H1 (cell line): ENCODE measurements at regions not wholly inside any gene's neighbourhood (a gene's known extent, or its start where the extent isn't known, plus 50 kb on each side); places are given as distances from the start of the nearest gene placed in this dataset.

Source experiments
- CTCF ChIA-PET: fragments of 300-600 bp; sonication (Branson Sonifier 250); formaldehyde crosslinking; loops from one replicate; lab custom pipeline; 2021; ENCODE audit not compliant: partially characterized antibody; lab: Charles Lee
- POLR2A ChIA-PET: fragments of 300-600 bp; sonication (Branson Sonifier 250); formaldehyde crosslinking; loops from one replicate; lab custom pipeline; 2021; ENCODE audit warnings: inconsistent platforms; ENCODE audit not compliant: partially characterized antibody; lab: Charles Lee
- DNase-seq, 2 experiments: peaks; one replicate each; pipeline versions ENCODE4 v3.0.0 to v3.0.0-alpha.2; 2010 to 2022; ENCODE audit warnings: low spot score in 2 of 2, low read depth in 1 of 2, mixed read lengths in 1 of 2
- FAIRE-seq: peaks from 2 replicates; lab custom pipeline; 2011; peaks lifted over from hg19 to GRCh38; lab: Jason Lieb, UNC
- H2AFZ ChIP-seq: 2 replicates; pipeline ENCODE4 v1.8.1; 2012; ENCODE audit warnings: low read length, inconsistent platforms
- H2AK5ac ChIP-seq: 2 replicates; pipeline ENCODE4 v1.6.1; 2013; ENCODE audit warnings: low read depth, low read length
- H2BK120ac ChIP-seq: replicated peaks from 2 replicates; pipeline ENCODE3; 2013; ENCODE audit warnings: low read depth, low read length, inconsistent platforms
- H2BK12ac ChIP-seq: 2 replicates; pipeline ENCODE4 v1.6.1; 2013; ENCODE audit warnings: low read depth, low read length
- H2BK15ac ChIP-seq: 2 replicates; pipeline ENCODE4 v1.6.1; 2013; ENCODE audit warnings: low read length
- H2BK20ac ChIP-seq: 2 replicates; pipeline ENCODE4 v1.6.1; 2013; ENCODE audit warnings: low read length
- H2BK5ac ChIP-seq: 2 replicates; pipeline ENCODE4 v1.6.1; 2013; ENCODE audit warnings: low read depth, low read length
- H3K14ac ChIP-seq: 2 replicates; pipeline ENCODE4 v1.6.1; 2013; ENCODE audit warnings: inconsistent platforms; ENCODE audit not compliant: insufficient read length
- H3K18ac ChIP-seq: 2 replicates; pipeline ENCODE4 v1.6.1; 2013; ENCODE audit warnings: low read length; ENCODE audit errors: extremely low read depth
- H3K23ac ChIP-seq: 2 replicates; pipeline ENCODE4 v1.6.1; 2013; ENCODE audit warnings: inconsistent platforms; ENCODE audit not compliant: insufficient read length
- H3K23me2 ChIP-seq: 2 replicates; pipeline ENCODE4 v1.6.1; 2013; ENCODE audit warnings: low read depth, low read length
- H3K27ac ChIP-seq: 2 replicates; pipeline ENCODE4 v1.6.1; 2011; ENCODE audit warnings: low read depth, low read length, inconsistent platforms
- H3K27me3 ChIP-seq, 4 experiments: replicated peaks in 1 of 4; 1 replicate in 1 of 4; 2 replicates in 3 of 4; pipeline versions ENCODE4 v1.6.1 to v1.8.1; 2011 to 2013; ENCODE audit warnings: low read length in 3 of 4, mild to moderate bottlenecking in 3 of 4, inconsistent platforms in 2 of 4, mixed read lengths in 2 of 4, moderate library complexity in 1 of 4; ENCODE audit not compliant: control insufficient read depth in 3 of 4, insufficient read depth in 3 of 4; ENCODE audit errors: extremely low read depth in 1 of 4
- H3K36me3 ChIP-seq, 4 experiments: 2 replicates each; pipeline versions ENCODE4 v1.6.1 to v1.8.1; 2011 to 2013; ENCODE audit warnings: mild to moderate bottlenecking in 4 of 4, low read length in 3 of 4, moderate library complexity in 2 of 4, control low read depth in 1 of 4, inconsistent platforms in 1 of 4; ENCODE audit not compliant: insufficient read depth in 4 of 4, control insufficient read depth in 2 of 4
- H3K4ac ChIP-seq: replicated peaks from 2 replicates; pipeline ENCODE3; 2013; ENCODE audit warnings: low read length, low read depth, mixed read lengths, inconsistent platforms; ENCODE audit not compliant: insufficient read length
- H3K4me1 ChIP-seq, 4 experiments: replicated peaks in 1 of 4; 1 replicate in 1 of 4; 2 replicates in 3 of 4; pipeline versions ENCODE4 v1.6.1 to v1.8.1; 2011 to 2013; ENCODE audit warnings: low read length in 3 of 4, inconsistent platforms in 2 of 4, mixed read lengths in 1 of 4; ENCODE audit not compliant: insufficient read depth in 4 of 4, control insufficient read depth in 3 of 4
- H3K4me2 ChIP-seq, 2 experiments: 2 replicates each; pipeline versions ENCODE4 v1.6.1 to v1.8.1; 2011 to 2013; ENCODE audit warnings: low read depth in 2 of 2, low read length in 2 of 2, control low read depth in 1 of 2, inconsistent platforms in 1 of 2, mild to moderate bottlenecking in 1 of 2; ENCODE audit not compliant: insufficient read depth in 1 of 2
- H3K4me3 ChIP-seq, 4 experiments: fragments of 200-600, 300-600 bp in 1 of 4; sonication (generic), shearing (Covaris generic), sonication (Bioruptor Twin) in 1 of 4; 2 replicates each; pipeline versions ENCODE4 v1.5.1 to v1.8.1; 2011 to 2016; ENCODE audit warnings: low read length in 4 of 4, low read depth in 3 of 4, control low read depth in 2 of 4, inconsistent platforms in 2 of 4, mild to moderate bottlenecking in 2 of 4, mixed read lengths in 1 of 4, moderate library complexity in 1 of 4; ENCODE audit not compliant: insufficient read depth in 2 of 4; ENCODE audit errors: extremely low read depth in 1 of 4
- H3K56ac ChIP-seq: replicated peaks from 2 replicates; pipeline ENCODE3; 2013; ENCODE audit warnings: low read depth, mild to moderate bottlenecking, mixed read lengths, low read length, inconsistent platforms; ENCODE audit not compliant: insufficient read length
- H3K79me1 ChIP-seq: 2 replicates; pipeline ENCODE4 v1.6.1; 2013; ENCODE audit warnings: low read depth, low read length, control low read depth
- H3K79me2 ChIP-seq, 2 experiments: 2 replicates each; pipeline versions ENCODE4 v1.6.1 to v1.8.1; 2012 to 2013; ENCODE audit warnings: low read length in 2 of 2, mild to moderate bottlenecking in 2 of 2, inconsistent platforms in 1 of 2; ENCODE audit not compliant: insufficient read depth in 2 of 2, control insufficient read depth in 1 of 2
- H3K9ac ChIP-seq, 4 experiments: replicated peaks in 1 of 4; 1 replicate in 1 of 4; 2 replicates in 3 of 4; pipeline versions ENCODE4 v1.6.1 to v1.8.1; 2011 to 2013; ENCODE audit warnings: low read depth in 3 of 4, low read length in 3 of 4, control low read depth in 2 of 4, mild to moderate bottlenecking in 2 of 4, moderate library complexity in 2 of 4, inconsistent platforms in 1 of 4; ENCODE audit errors: extremely low read depth in 1 of 4
- H3K9me3 ChIP-seq, 2 experiments: 2 replicates each; pipeline versions ENCODE4 v1.6.1 to v1.8.1; 2012 to 2013; ENCODE audit warnings: mild to moderate bottlenecking in 2 of 2, moderate library complexity in 2 of 2, control low read depth in 1 of 2, inconsistent platforms in 1 of 2, low read depth in 1 of 2, low read length in 1 of 2, mixed read lengths in 1 of 2; ENCODE audit not compliant: insufficient read depth in 2 of 2
- H4K20me1 ChIP-seq, 2 experiments: replicated peaks in 1 of 2; 2 replicates each; pipeline versions ENCODE3 to v1.8.1; 2011 to 2013; ENCODE audit warnings: inconsistent platforms in 2 of 2, low read length in 2 of 2, mild to moderate bottlenecking in 1 of 2; ENCODE audit not compliant: insufficient read depth in 2 of 2, control insufficient read depth in 1 of 2
- H4K5ac ChIP-seq: 2 replicates; pipeline ENCODE4 v1.6.1; 2013; ENCODE audit warnings: low read length, low read depth, mixed read lengths, inconsistent platforms; ENCODE audit not compliant: insufficient read length
- H4K8ac ChIP-seq: 2 replicates; pipeline ENCODE4 v1.8.0; 2013; ENCODE audit warnings: mild to moderate bottlenecking, moderate library complexity, low read length, inconsistent platforms; ENCODE audit not compliant: insufficient read depth; ENCODE audit errors: extremely low read depth
- H4K91ac ChIP-seq: replicated peaks from 2 replicates; pipeline ENCODE3; 2013; ENCODE audit warnings: low read length, mixed read lengths, inconsistent platforms; ENCODE audit not compliant: insufficient read length
- BACH1 ChIP-seq: IDR thresholded peaks from 2 replicates; pipeline ENCODE4 v1.6.1; 2012; ENCODE audit warnings: low read length, improper control_type of control experiment
- CTBP2 ChIP-seq: IDR thresholded peaks from 2 replicates; pipeline ENCODE4 v1.7.0; 2011; ENCODE audit warnings: borderline replicate concordance, mild to moderate bottlenecking, moderate library complexity, mixed read lengths, low read length; ENCODE audit not compliant: insufficient read depth, insufficient read length
- HDAC6 ChIP-seq: IDR thresholded peaks from one replicate; pipeline ENCODE4 v1.7.1; 2012; ENCODE audit warnings: low read depth, mild to moderate bottlenecking, inconsistent platforms, low read length, moderate library complexity
- JUND ChIP-seq: IDR thresholded peaks from 2 replicates; pipeline ENCODE4 v1.6.1; 2011; ENCODE audit warnings: mild to moderate bottlenecking, improper control_type of control experiment, low read length
- KDM4A ChIP-seq: IDR thresholded peaks from one replicate; pipeline ENCODE4 v1.7.1; 2012; ENCODE audit warnings: low read depth, mild to moderate bottlenecking, moderate library complexity, low read length, inconsistent platforms; ENCODE audit not compliant: severe bottlenecking
- PHF8 ChIP-seq: fragments of 200-600 bp; sonication (generic); conservative IDR thresholded peaks from 2 replicates; pipeline ENCODE4 v1.7.1; 2012; ENCODE audit warnings: low read depth, mild to moderate bottlenecking, inconsistent platforms, low read length, moderate library complexity
- POLR2AphosphoS5 ChIP-seq: IDR thresholded peaks from 2 replicates; pipeline ENCODE4 v1.6.1; 2011; ENCODE audit warnings: low read depth, low read length
- RNF2 ChIP-seq: fragments of 200-900, 300-1000 bp; sonication (generic); IDR thresholded peaks from 2 replicates; pipeline ENCODE4 v1.7.1; 2016; ENCODE audit warnings: borderline replicate concordance, low read depth, mild to moderate bottlenecking, antibody characterized with exemption, low read length; ENCODE audit not compliant: poor library complexity, severe bottlenecking; ENCODE audit errors: missing control alignments
- RXRA ChIP-seq: IDR thresholded peaks from 2 replicates; pipeline ENCODE4 v1.6.1; 2011; ENCODE audit warnings: low read depth, mild to moderate bottlenecking, low read length, moderate library complexity; ENCODE audit not compliant: insufficient read depth
- SP2 ChIP-seq: IDR thresholded peaks from 2 replicates; pipeline ENCODE4 v1.6.1; 2012; ENCODE audit warnings: mild to moderate bottlenecking, low read length, inconsistent platforms
- WGBS, 2 experiments: shearing (Covaris generic) in 1 of 2; methylation state at CpG; one replicate each; pipeline versions ENCODE4 v1.1.6 to v1.1.7; 2013 to 2015; ENCODE audit warnings: low lambda C conversion rate in 2 of 2, mixed read lengths in 2 of 2, inconsistent platforms in 1 of 2, low coverage in 1 of 2, missing lambda C conversion rate in 1 of 2; ENCODE audit not compliant: insufficient replicate concordance in 2 of 2, insufficient coverage in 1 of 2, insufficient read length in 1 of 2; ENCODE audit errors: extremely low coverage in 1 of 2, missing lambda C conversion rate in 1 of 2; 5-methylcytosine and 5-hydroxymethylcytosine counted together
- TF ChIP-seq, protein P1 (sequence below): IDR thresholded peaks from 2 replicates; pipeline ENCODE4 v1.6.1; 2011; ENCODE audit warnings: low read length, improper control_type of control experiment

GRCh38 chr18:63071701-63072141 is 247.8 kb downstream of the BCL2 start:
- H2AFZ ChIP-seq: no peak overlapping the region
- H3K23me2 ChIP-seq: 0 out of 2 replicates have a peak, but pooled peaks cover 3% of the 10 kb centered on the region
- CTCF ChIA-PET: interaction anchor here (0.7 to 1.4 kb wide), 7 partner anchors 9 to 83 kb away, joined by 3 to 5 read pairs (median 4); no protein-coding TSS in a partner anchor
- FAIRE-seq: no peak
- H3K18ac ChIP-seq: no peak overlapping the region
- H3K4me3 ChIP-seq: no peak overlapping the region
- POLR2A ChIA-PET: no interaction called here
- H4K20me1 ChIP-seq: no peaks in the 10 kb centered on the region
- no peak overlapping the region for H2AK5ac ChIP-seq
- no peak overlapping the region for H2BK5ac ChIP-seq
- no peak overlapping the region for H2BK15ac ChIP-seq
- no peak for DNase-seq
- WGBS, 2 experiments: 83% methylated on average over 5 of the region's 5 CpGs; no CpG with 5 or more reads in 1 of the 2 experiments
- no peak overlapping the region for H3K4me2 ChIP-seq
- no peak overlapping the region for H3K56ac ChIP-seq
- no peak overlapping the region for H3K14ac ChIP-seq
- no peaks in the 10 kb centered on the region for H3K9me3 ChIP-seq
- H3K23ac ChIP-seq: no peak overlapping the region
- H2BK20ac ChIP-seq: no peak overlapping the region
- H4K5ac ChIP-seq: no peak overlapping the region
- H3K9ac ChIP-seq: no peak overlapping the region
- H2BK12ac ChIP-seq: no peak overlapping the region
- no peak overlapping the region for H3K27ac ChIP-seq
- peaks cover 0 to 3% (median 0%) of the 10 kb centered on the region in 4 experiments; a peak in 1 of 7 replicates for H3K4me1 ChIP-seq
- no peak overlapping the region for H3K4ac ChIP-seq
- H4K91ac ChIP-seq: no peak overlapping the region
- no peak overlapping the region for H2BK120ac ChIP-seq
- no peaks in the 10 kb centered on the region for H3K79me1 ChIP-seq
- no peaks in the 10 kb centered on the region for H3K79me2 ChIP-seq
- H3K36me3 ChIP-seq: no peaks in the 10 kb centered on the region
- H3K27me3 ChIP-seq: no peaks in the 10 kb centered on the region
- H4K8ac ChIP-seq: no peak overlapping the region
- no peak for TF ChIP-seq RNF2
- TF ChIP-seq JUND: no peak
- TF ChIP-seq RXRA: no peak
- TF ChIP-seq, protein P1, sequence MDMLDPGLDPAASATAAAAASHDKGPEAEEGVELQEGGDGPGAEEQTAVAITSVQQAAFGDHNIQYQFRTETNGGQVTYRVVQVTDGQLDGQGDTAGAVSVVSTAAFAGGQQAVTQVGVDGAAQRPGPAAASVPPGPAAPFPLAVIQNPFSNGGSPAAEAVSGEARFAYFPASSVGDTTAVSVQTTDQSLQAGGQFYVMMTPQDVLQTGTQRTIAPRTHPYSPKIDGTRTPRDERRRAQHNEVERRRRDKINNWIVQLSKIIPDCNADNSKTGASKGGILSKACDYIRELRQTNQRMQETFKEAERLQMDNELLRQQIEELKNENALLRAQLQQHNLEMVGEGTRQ: no peak
- TF ChIP-seq CTBP2: no peak
- no peak for TF ChIP-seq KDM4A
- no peak for TF ChIP-seq SP2
- TF ChIP-seq PHF8: no peak
- TF ChIP-seq HDAC6: no peak
- no peak for TF ChIP-seq POLR2AphosphoS5
- TF ChIP-seq BACH1: no peak
